Suprapubic skin (tissue), 4 donors: ENCODE measurements at regions not wholly inside any gene's neighbourhood (a gene's known extent, or its start where the extent isn't known, plus 50 kb on each side); places are given as distances from the start of the nearest gene placed in this dataset.

Source experiments
- EP300 ChIP-seq: sonication (generic); formaldehyde crosslinking; IDR thresholded peaks from one replicate; pipeline ENCODE4 v1.6.1; 2017; ENCODE audit warnings: antibody characterized with exemption
- POLR2A ChIP-seq, 2 donors: fragments of 450-650 bp; IDR thresholded peaks; one replicate each; pipeline ENCODE4 v1.6.1; 2017; ENCODE audit warnings: antibody characterized with exemption in 2 of 2, mild to moderate bottlenecking in 2 of 2, moderate library complexity in 2 of 2
- POLR2AphosphoS5 ChIP-seq, 3 donors: sonication (generic); formaldehyde crosslinking; IDR thresholded peaks; one replicate each; pipeline ENCODE4 v1.6.1; 2017; ENCODE audit warnings: antibody characterized with exemption in 3 of 3
- TF ChIP-seq, protein P1 (sequence below), 2 donors: fragments of 200-600 bp in 1 of 2; fragments of 450-650 bp in 1 of 2; sonication (generic) in 1 of 2; IDR thresholded peaks; one replicate each; pipeline ENCODE4 v1.5.1; 2016 to 2019; ENCODE audit warnings: antibody characterized with exemption in 2 of 2, mild to moderate bottlenecking in 1 of 2, moderate library complexity in 1 of 2

DNA sequence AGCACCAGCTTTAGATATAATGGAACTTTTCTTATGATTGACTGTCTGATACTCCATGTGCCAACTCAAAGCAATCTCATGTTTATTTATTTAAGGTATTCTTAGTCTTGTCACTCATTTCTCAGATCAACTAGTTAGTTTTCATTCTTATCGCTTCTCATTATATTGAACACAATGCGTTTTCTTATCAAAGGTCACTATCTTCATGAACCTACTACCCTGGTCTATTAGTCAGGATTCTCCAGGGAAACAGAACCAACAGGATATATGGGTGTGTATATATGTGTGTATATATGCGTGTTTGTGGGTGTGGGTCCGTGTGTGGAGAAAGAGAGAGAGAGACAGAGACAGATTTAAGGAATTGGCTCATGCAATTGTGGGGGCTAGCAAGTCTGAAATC lies 619.9 kb downstream of the ZEB2 start:
- TF ChIP-seq, protein P1, sequence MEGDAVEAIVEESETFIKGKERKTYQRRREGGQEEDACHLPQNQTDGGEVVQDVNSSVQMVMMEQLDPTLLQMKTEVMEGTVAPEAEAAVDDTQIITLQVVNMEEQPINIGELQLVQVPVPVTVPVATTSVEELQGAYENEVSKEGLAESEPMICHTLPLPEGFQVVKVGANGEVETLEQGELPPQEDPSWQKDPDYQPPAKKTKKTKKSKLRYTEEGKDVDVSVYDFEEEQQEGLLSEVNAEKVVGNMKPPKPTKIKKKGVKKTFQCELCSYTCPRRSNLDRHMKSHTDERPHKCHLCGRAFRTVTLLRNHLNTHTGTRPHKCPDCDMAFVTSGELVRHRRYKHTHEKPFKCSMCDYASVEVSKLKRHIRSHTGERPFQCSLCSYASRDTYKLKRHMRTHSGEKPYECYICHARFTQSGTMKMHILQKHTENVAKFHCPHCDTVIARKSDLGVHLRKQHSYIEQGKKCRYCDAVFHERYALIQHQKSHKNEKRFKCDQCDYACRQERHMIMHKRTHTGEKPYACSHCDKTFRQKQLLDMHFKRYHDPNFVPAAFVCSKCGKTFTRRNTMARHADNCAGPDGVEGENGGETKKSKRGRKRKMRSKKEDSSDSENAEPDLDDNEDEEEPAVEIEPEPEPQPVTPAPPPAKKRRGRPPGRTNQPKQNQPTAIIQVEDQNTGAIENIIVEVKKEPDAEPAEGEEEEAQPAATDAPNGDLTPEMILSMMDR (IDR thresholded peaks at IDR 0.05): no peak
- TF ChIP-seq POLR2AphosphoS5 (IDR thresholded peaks at IDR 0.05) (no peak), EP300 (no peak), POLR2A (IDR thresholded peaks at IDR 0.05) (no peak)
